HG03442 (cell line): ENCODE measurements at regions not wholly inside any gene's neighbourhood (a gene's known extent, or its start where the extent isn't known, plus 50 kb on each side); places are given as distances from the start of the nearest gene placed in this dataset.

Experiments
- ATAC-seq: cut with Tn5 transposase; IDR thresholded peaks from one replicate; pipeline ENCODE4 v1.9.1; 2021; ENCODE audit warnings: mild to moderate bottlenecking, moderate library complexity; ENCODE audit not compliant: unreplicated experiment

DNA sequence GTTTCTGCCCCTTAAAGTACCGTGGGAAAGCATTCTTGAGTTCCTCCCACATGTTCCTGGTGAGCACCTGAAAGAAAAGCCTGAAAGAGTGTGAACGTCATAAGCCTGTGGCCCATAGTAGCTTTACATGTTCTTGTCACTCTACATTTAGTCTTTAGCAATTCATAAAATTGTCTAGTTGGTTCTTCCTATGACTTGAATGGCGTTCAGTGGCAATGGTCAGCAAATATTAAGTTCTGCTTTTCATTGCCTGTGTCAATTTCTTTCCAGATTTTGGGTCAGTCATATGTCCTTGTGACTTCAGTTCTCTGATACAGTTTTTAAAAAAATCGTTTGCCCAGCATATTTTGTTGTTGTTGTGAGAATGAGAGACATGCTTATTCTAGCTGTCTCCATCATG, 650.0 kb upstream of the BOD1L1 start:
- ATAC-seq: no peak

DNA sequence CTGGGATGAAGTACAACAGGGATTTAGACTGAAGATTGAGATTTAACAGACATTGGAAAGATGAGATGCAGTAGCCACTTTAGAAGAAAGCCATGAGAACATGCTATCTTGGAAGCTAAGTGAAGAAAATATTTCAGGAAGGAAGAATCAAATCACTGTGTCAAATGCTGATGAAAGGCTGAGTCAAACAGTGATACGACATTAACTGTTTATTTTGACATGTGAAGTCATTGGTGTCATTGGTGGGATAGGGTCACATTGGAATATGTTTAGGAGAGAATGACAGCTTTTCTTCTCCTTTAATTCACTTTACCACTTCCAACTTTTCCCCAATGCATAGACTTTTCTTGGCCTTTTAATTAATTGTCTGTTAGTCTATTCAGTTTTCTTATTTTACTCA, 653.0 kb upstream of the BOD1L1 start:
- ATAC-seq: no peak

DNA sequence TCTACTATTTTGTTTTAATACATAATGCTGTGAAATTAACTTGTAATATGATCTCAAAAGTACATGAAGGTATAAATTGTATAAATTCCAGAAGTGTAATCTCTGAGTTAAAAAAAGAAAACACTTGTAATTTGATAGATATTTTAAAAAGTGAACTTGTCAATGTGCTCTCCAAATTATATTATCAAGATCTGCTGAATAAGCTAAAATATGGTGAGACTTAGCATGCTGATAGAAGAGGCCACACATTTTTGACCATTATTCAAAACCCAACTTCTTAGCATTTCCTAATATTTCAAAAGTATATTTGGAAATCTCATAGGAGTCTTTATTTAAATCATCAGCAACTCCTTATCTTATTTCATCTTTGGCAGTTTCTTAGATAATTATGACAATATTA, 657.1 kb upstream of the BOD1L1 start:
- no peak for ATAC-seq

DNA sequence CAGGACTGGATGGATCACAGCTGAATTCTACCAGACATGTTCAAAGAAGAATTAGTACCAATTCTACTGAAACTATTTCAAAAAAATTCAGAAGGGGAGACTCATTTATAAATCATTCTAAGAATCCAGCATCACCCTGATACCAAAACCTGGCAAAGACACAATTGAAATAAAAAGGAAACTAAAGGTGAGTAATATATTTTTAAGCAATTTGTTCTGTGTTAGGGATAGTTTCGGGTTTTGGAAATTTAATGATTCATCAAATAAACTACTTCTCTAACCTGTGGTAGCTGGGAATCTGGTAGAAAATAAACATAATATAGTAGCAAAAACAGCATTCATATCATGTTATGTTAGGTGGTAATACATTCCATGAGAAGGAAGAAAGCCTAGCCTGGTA, 662.2 kb upstream of the BOD1L1 start:
- no peak for ATAC-seq

DNA sequence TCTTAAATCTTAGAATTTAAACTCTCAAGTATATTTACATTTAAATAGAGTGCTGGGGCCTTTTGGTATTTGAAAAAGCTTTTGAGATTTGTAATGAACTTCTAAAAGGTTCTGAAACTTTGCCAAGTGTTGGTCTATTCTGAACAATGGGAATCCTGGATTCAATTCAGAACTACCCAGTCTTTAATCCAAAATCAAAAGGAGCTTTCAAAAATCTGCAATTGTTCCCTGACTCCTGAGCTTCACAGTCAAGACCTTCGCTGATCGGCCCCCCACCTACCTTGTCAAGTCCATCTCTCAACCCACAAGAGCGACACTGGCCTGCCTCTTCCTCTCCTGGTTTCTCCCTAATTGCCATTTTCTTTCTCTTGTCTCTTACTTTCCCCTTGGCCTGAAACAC, 666.1 kb upstream of the BOD1L1 start:
- no peak for ATAC-seq

DNA sequence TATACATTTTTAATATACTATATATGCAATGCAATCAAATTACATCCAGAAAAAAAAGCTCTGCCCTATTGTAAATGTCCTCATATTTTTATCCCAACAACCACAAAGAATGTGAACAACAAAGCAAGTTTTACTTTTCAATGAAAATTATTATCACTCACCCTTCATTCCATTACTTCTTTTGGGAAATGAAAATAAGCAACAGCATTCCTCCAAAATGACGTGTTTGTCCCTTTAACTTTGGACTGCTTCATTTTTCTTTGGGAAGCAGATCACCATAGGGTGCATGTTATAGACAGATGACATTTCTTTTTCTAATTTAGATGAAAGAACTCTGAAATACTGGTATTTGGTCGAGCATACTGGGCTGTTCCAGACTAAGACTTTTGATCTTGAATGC, 667.1 kb upstream of the BOD1L1 start:
- no peak for ATAC-seq

DNA sequence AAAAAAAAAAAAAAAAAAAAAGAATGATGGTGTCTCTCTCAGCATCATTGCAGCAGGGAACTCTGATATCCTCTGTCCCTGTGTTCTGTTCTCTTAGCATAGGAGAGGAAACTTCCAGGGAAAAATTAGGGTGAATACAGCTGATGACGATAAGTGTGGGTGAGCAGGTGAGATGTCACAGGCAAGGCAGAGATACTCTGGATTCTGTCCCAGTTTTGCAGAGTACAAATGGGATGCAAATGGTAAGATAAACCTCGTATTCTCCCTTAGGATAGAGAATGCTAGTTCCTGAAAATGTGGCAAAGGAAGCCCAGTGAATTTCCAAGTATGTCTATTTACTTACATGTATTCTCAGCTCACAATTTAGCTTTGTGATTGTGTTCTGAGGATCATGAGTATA, 671.6 kb upstream of the BOD1L1 start:
- ATAC-seq: no peak

DNA sequence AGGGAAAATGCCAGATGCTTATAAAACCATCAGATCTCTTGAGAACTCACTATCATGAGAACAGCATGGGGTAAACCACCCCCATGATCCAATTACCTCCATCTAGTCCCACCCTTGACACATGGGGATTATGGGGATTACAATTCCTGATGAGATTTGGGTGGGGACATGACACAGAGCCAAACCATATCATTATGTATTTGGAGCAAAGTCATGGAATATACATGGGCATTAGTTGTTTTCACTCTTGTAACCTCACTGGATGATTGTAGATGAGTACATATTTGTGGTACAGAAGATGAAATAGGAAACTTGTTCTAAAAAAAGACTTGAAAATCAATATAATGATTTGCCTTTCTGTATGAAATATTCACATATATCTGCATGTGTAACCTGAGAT, 674.5 kb upstream of the BOD1L1 start:
- ATAC-seq: no peak

DNA sequence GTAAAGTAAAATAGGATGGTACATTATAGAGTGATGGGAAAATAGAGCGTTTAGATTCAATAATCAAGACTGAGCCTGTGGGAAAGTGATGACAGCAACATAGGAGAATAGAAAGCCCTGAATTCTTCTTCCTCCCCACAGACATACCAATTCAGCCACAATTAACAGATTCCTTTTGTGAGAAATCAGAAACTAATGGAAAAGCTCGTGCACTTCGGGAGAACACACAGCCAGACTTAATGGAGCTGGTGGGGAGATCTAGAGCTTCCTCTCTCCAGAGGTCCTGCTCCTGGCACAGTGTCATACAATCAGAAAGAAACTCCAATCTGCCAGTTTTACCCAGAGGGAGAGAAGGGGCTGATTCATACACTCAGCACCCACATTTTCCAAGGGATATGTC, 676.3 kb upstream of the BOD1L1 start:
- no peak for ATAC-seq

DNA sequence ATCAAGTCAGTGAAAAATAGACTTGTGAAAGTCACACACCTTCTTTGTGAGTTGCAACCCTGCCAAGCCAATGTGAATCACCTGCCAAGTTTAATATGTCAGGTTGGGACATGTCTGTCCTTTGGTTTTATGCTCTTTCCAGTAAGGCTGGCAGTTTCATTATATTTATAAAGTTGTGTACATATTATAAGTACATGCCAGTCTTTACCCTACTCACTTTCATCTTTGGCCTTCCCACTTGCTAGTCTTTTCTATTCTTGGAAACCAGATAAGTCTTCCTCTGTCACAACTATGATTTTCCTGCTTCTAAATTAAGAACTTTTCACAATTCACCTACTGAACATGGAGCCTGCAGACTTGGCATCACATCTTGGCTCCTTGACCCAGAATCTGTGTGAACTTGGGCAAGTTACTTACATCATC, 680.7 kb upstream of the BOD1L1 start:
- ATAC-seq: no peak

DNA sequence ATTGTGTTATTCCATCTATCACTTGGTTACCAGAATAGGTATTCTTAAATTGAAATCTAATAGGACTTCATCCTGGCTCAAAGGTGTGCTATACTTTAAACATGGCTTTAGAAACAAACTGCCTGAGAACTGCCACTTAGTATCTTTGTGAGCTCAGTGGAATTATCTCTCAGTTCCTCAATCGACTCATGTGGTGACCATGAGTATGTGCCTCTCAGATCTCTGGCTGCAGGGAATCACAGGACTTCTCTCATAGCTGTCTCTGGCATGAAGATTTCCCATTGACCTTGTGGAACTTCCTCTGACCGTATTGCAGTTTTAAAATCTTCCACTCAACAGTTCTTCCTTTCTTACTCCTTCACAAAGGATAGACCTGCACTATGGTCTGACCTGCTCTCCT, 681.9 kb upstream of the BOD1L1 start:
- ATAC-seq: no peak

DNA sequence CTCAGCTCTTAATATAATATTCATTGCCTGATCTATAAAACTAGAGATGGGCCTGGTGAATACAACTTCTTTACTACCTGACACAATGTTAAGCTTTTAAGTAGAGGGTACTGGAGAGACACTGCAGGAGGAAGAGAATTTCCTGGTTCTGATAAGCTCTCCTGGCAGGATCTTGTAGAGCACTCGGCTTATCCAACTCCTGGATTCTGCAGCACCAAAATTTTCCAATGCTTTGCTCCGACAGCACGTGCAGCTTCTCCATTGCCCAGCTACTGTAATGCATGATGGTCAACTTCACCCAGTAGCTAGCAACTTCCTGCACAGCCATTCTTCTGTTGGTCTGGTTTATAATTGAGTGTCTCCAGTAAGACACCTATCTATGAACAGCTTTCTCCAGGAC, 686.2 kb upstream of the BOD1L1 start:
- no peak for ATAC-seq

DNA sequence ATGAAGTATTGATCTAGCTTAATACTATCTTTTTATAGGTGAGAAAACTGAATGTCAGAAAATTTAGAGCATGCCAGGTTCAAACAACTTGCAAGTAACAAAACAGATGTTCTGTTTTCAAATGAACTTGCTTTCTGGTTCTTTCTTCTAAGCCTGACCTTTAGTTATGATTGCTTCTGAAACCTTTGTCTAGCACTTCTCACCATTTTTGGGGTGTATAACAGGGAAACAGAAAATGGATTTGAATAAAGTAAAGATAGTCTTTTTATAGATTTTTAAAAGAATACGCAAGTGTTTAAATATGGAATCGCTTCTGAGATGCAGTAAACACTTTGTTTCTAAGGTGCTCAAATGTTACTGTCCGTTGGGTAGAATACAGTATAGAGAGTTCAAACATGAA, 687.2 kb upstream of the CPEB2 start:
- no peak for ATAC-seq

DNA sequence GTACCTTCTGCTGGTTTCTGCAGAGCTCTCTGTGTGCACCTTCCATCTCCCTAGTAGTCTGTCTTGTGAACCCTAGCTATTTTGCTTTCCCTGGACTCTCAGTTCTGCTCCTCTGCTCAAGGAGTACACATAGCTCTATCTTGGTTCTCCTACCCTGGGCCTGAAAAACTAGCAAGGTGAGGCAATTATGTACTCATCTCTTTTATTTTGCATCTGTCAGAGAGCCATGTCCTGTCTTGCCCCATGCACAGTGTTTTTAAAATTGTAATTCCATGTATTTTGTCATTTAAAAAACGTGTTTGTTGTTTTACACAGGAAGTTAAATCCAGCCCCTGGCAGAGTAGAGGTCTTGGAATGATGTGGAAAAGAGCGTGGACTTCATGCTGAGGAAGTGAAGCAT, 684.9 kb upstream of the CPEB2 start:
- ATAC-seq: no peak

DNA sequence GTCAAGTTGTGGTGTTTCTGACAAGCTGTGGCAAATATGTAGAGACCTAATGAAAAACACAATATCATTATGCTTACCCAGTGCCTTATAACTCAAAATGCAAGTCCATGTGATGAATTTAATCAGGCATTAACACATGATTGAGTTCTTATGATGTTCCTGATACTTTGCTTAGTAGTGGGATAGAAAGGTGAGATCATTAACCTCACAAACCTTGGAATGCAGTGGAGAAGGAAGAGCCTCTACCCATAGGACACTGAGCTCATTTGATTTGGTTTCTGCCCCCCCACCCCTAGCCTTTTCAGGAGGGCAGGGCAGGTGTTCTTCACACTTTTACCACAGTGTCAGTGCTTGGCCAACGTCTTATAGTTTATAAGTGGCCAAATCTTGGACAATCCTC, 683.6 kb upstream of the CPEB2 start:
- no peak for ATAC-seq

DNA sequence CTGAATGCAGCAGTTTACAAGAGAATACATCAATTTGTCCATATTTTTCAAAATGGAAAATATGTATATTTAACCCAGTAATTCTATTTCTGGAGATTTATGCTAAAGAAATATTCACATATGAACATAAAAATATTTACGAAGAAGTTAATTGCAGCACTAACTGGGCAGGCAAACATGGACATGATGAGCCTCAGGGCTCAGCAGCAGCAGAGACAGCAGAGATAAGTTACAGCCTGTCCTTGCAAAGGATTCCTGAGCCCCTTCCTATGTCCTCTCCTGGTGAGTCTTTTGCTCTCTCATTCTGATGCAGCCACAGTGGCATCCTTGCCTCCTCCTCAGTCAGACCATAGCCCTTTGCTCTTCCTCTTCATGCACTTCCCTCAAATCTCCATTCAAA, 680.6 kb upstream of the CPEB2 start:
- no peak for ATAC-seq

DNA sequence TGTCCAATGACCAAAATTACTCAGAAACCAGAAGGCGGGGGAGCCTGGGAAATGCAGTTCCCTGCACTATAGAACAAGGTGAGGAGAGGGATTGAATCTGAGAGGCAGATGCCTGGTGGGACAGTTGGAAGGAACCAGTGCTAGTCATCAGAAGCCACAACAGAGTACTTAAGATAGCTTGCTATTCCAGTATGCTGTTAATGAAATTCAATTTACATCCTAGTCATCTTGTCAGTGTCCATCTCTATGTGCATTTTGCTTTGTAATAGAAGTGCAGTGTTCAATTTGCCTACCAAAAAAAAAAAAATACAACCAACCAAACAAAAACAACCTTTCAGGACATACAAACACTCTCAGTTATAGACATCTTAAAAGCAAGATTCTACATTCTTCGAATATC, 679.1 kb upstream of the CPEB2 start:
- no peak for ATAC-seq

DNA sequence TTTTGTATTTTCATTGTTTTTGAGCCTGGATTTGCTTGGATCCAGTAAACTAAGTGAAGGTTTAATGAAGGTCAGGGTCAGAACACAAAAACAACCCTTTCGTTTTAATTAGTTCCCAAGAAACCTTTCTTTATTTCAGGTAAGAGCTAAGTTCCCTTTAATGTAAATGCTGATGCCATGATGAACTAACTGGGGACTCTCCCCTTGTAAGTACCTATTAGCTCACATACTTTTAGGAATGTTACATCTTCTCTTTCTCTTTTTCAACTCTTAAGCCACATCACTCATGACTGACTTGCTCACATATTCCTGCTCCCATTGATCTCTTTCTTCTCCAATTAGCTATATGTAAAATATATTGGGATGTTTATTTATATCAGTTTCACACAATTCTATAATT, 673.1 kb upstream of the CPEB2 start:
- ATAC-seq: no peak

DNA sequence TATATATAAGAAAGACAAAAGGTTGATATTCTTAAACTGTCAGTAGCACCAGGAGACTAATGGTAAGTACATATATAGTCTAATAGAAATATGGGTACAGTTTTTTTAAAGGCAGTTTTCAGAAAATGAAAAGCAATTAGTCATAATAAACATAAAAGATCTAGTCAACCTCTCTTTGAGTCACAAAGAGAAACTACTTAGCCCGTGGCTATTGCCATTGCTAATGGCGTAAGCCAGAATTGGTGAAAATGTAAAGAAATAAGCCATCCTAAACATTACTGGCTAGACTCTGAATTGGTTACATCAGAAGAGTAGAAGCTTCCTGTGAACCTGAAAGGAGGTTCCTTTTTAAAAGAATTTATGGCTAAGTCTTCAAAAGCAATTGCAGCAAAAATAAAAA, 668.7 kb upstream of the CPEB2 start:
- ATAC-seq: no peak

DNA sequence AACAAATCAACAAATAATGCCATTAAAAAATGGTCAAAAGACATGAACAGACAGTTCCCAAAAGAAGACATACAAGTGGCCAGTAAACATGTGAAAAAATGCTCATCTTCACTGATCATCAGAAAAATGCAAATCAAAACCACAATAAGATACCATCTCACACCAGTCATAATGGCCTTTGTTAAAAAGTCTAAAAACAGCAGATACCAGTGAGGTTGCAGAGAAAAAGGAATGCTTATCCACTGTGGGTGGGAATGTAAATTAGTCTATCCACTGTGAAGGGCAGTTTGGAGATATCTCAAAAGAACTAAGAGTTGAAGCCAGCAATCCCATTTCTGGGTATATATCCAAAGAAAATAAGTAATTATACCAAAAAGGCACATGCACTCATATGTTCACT, 668.1 kb upstream of the CPEB2 start:
- ATAC-seq: no peak

DNA sequence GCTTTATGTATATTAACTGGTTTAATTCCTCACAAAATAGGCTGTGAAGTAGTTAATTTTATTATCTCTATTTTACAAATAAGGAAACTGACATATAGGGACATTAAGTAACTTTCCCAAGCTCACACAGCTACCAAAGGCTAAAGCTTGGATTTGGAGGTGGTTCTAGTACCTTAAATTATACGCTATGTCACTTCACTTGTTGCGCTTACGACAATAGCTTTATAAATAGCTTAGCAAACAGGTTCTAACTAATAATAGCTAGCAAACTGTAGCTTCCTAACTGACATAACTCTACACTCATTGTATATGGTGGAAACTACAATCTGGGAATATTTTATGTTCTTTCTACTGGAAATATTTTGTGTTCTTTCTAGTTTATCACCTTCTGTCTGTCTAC, 666.4 kb upstream of the CPEB2 start:
- no peak for ATAC-seq

DNA sequence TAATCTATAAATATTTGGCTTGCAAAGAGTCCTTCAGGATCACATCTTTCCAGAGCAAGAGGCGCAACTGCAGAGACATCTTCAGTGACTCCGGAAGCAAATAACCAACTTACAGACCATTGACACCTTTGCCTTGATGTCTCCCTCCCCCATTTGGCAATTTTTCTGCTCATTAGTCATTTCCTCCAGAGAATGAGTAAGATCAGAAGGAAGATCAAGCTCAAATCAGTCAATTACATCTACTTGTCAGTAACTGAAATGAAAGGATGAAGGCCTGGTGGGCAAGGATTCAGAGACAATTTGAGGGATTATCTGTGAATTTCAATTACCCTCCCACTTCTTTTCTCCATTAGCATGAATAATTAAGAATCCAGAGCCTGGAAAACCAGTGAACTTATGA, 665.6 kb upstream of the CPEB2 start:
- no peak for ATAC-seq

DNA sequence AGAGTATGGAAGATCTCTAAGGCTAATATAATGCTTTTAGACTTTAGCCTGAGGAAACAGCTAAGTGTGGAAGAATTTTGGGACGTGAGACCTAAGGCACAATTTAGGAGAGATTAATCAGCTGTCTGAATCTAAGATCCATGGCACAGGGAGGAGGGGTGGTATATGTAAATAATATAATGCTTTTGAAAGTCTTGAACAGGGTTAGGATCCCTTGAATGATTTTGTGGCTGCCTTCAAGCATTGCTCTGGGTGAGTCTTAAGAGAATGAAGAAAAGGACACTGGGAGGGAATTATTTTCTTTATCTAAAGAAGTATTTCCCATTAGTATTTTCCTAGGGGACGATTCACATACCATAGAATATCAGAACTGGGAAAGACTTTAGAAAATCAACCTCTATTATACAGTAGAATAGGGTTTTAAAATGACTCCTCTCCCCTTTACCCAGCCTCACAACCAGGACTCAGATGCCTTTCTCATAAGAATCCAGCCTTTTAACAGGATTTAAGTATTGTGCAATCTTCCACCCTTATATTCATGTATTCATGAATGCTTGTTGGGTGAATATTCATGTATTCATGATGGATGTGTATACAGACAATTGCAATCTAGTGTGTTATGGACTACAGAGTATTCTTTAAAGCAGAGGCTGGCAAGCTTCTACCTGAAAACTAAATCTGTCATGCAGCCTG, 664.2 kb upstream of the CPEB2 start:
- no peak for ATAC-seq
